ENCODE measurements at regions not wholly inside any gene's neighbourhood (a gene's known extent, or its start where the extent isn't known, plus 50 kb on each side); places are given as distances from the start of the nearest gene placed in this dataset.

DNA sequence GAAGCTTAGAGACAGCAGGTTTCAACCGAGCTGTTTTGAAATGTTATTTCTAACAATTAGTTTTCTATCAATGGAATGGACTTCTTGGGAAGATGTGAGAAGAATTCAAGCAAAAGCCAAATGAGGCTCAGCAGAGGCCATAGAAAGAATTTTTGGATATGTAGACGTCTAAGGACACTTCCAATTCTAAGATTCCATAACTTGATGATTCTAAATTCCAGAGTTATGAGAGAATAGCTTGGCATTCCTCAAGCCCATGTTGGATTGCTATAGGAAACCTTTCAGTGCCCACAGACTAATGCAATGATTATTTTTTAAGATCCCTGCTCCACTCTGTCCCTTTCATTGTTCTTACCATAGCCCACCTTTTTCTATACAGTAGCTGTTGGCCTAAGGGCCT, 77.2 kb upstream of the PALS2 start:
- no peak for TF ChIP-seq ZNF274 (IDR thresholded peaks at IDR 0.05; ENCODE audit: low read depth, low read length)
- no peak overlapping the region for H3K4me3 ChIP-seq (ENCODE audit: low read length)

DNA sequence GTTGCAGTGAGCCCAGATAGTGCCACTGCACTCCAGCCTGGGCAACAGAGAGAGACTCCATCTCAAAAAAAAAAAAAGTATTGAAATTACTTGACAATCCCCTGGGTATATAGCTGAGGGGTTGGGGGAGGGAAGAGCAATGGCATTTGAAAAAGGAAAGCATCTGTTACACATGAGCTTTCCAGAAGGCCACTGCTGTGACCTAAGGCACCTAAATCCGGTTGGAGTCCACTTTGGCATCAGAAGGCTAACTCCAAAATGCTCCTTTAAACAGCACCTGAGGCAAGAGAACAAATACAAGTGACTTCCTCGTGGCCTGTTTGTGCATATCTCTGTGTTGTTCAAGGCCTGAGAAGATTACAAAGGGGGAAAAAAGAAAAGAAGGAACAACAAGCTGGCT, 74.8 kb upstream of the PALS2 start:
- TF ChIP-seq ZNF274 (IDR thresholded peaks at IDR 0.05; ENCODE audit: low read depth, low read length): no peak
- H3K4me3 ChIP-seq (ENCODE audit: low read length): no peak overlapping the region

DNA sequence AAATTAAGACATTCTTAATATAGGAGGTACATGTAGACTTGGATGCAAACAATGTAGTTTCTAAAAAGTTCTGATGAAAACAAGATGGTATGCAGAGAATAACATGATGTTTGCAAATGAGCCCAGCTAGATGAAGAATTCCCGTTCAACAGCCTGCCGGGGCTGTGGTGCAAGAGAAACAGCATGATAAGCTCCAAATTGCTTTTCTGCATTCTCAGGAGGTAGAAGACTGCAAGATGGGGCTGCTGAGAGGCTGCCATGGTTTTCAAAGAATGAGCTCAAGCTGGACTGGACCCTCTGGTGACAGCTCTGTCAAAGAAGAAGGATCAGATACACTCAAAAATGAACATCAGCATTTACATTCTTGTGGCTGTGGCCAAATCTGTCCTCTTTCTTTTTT, 73.4 kb upstream of the PALS2 start:
- TF ChIP-seq ZNF274 (IDR thresholded peaks at IDR 0.05; ENCODE audit: low read depth, low read length): no peak
- no peak overlapping the region for H3K4me3 ChIP-seq (ENCODE audit: low read length)

DNA sequence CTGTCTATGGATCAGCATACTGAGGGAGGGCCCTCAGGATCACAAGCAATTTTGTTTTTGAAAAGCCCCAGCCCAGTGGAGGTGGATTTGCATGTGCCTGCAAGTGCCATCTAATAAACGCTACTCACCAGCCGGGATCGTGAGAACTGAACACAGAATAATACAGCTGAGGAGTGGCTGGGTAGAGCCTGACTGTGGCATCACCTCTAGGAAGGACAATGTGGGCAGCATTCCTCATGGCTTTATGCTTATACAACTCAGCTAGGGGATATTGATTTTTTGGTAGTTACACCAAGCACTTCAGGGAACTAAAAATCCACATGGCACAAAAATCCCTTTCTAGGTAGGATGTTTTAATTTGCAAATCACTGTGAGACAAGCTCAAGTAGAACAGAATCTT, 72.7 kb upstream of the PALS2 start:
- TF ChIP-seq ZNF274 (IDR thresholded peaks at IDR 0.05; ENCODE audit: low read depth, low read length): no peak
- H3K4me3 ChIP-seq (ENCODE audit: low read length): no peak overlapping the region

DNA sequence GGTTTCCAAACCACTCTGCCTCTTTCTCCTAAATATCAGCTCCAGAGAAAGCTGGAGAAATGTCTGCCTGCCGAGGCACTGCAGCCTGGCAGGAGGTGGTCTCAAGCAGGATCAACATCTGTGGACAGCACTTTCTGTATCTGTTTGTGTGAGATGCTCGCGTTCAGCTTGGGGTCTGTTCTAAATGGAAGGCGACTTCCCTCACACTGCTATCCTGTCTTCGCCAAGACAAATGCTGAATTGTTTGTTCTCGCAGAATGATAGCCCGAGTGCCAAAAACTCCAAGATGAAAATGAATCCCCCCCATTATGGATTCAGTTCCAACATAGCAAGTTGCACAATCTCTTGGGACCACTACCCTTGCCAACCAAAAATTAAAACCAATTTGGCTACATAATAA, 72.2 kb upstream of the PALS2 start:
- no peak for TF ChIP-seq ZNF274 (IDR thresholded peaks at IDR 0.05; ENCODE audit: low read depth, low read length)
- no peak overlapping the region for H3K4me3 ChIP-seq (ENCODE audit: low read length)

DNA sequence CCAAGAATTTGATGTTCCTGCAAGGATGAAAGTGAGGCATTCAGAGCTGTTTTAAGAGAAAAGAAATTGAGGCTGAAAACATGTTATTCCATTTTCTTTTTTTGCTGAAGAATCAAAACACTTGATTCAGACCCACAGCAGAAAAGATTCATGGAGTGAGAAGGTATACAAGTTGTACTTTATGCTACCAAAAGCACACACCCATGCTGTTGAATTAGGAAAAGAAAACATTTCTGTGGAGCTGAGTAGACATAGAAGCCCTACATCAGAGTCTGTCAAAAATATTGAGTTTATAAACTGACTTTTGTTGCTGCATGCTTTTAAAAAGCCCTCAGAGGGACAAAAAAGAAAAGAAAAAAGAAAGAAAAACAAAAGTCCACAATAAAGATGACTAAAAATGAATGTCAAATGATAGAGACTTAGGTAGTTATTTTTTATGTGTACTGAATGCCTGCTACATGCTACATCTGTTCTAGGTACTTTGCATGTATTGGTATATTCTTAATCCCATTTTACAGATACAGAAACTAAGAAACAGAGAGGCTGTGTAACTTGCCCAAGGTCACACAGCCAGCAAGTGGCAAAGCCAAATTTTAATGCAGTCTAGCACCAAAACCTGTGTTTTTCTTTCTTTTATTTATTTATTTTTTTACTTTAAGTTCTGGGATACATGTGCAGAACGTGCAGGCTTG, 71.7 kb upstream of the PALS2 start:
- H3K4me3 ChIP-seq (ENCODE audit: low read length): no peak overlapping the region
- no peak for TF ChIP-seq ZNF274 (IDR thresholded peaks at IDR 0.05; ENCODE audit: low read depth, low read length)

DNA sequence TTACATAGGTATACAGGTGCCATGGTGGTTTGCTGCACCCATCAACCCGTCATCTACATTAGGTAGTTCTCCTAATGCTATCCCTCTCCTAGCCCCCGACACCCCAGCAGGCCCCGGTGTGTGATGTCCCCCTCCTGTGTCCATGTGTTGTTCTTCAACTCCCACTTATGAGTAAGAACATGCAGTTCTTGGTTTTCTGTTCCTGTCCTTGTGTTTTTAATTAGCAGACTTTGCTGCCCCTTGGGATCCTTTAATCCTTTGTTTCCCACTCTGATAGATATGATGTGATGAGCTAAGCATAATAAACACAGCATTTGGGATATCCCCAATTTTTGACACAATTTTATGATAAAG, 71.1 kb upstream of the PALS2 start:
- no peak overlapping the region for H3K4me3 ChIP-seq (ENCODE audit: low read length)
- TF ChIP-seq ZNF274 (IDR thresholded peaks at IDR 0.05; ENCODE audit: low read depth, low read length): no peak

DNA sequence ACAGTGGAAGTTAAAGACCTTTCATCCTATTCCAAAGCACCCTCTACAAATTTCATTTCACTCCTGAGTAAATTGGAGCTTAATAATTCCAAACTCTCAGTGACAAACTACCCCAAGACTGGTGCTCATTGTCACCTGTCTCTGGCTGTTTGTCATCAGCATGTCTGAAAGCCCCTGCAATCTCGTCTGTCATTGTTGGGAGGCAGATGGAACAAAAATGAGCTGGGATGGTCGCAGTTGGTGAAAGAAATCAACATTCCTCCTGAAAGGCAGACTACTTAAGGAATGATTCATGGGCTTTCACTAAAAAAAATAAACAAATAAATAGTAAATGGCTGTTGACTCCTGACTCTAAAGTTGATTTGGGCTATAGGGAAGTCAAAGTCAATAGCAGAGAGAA, 69.7 kb upstream of the PALS2 start:
- no peak overlapping the region for H3K4me3 ChIP-seq (ENCODE audit: low read length)
- TF ChIP-seq ZNF274 (IDR thresholded peaks at IDR 0.05; ENCODE audit: low read depth, low read length): no peak

DNA sequence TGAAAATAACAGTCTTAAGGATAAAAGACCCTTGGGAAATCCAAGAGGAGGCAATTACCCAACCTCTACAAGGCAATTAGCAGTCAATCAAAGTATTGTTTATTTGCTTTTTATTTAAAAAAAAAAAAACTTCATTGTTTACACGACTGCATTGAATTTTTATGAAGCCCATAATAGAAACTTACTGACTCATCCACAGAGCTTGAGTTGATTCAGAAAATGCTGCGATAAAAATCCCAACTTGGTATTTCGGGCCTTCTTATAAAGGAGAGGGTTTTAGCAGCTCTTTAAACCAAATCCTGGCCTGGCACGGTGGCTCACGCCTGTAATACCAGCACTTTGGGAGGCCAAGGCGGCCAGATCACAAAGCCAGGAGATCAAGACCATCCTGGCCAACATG, 69.2 kb upstream of the PALS2 start:
- no peak overlapping the region for H3K4me3 ChIP-seq (ENCODE audit: low read length)
- TF ChIP-seq ZNF274 (IDR thresholded peaks at IDR 0.05; ENCODE audit: low read depth, low read length): no peak

DNA sequence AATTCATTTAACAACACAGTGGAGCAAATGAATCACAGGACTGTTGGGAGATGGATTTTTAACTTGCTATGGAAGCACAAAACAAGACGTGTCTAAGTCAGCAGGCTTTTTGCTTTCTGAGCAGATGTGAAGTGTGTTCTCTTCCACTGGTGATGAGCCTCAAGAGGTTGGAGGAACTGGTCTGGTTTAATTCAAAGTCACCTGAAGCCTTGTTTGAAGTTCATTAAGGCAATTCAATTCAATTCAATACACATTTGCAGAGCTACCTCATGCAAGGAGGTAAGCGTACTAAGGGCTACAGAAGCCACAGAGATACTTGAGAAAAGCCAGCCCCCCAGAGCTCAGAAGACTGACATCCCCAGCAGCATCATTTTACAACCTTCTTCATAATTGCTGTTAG, 68.4 kb upstream of the PALS2 start:
- no peak overlapping the region for H3K4me3 ChIP-seq (ENCODE audit: low read length)
- no peak for TF ChIP-seq ZNF274 (IDR thresholded peaks at IDR 0.05; ENCODE audit: low read depth, low read length)

DNA sequence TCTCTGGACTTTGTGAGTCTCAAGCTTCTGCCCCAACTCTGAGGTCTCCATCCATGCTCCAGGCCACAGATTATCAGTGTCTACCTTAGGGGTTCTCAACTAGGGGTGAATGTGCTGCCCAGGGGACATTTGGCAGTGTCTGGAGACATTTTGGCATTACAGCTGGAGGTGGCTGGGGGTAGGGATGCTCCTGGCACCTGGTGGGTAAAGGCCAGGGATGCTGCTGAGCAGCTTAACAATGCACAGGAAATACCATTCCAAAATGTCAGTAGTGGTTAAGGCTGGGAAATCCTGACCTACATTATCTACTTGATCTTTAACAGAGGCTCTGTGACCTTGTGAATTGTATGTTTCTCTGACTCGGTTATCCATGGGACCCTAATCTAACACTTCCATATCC, 67.3 kb upstream of the PALS2 start:
- no peak overlapping the region for H3K4me3 ChIP-seq (ENCODE audit: low read length)
- TF ChIP-seq ZNF274 (IDR thresholded peaks at IDR 0.05; ENCODE audit: low read depth, low read length): no peak

DNA sequence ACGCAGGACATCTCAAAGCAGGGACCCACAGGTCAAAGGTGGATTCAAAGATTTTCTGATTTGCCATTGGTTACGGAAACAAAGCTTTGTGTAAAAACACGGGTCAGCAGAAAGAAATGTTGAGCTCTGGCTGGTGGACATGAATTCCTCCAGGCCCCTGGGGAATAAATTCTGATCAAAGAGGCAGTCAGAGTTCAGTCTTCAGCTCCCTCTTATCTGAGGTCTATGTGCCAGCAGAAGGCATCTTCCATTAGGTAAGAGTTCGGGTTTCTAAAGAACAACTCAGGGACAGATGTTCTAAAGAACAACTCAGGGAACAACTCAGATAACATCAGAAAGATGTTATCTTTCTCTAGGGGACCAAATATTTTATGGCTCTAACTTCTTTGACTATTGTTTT, 64.9 kb upstream of the PALS2 start:
- TF ChIP-seq ZNF274 (IDR thresholded peaks at IDR 0.05; ENCODE audit: low read depth, low read length): no peak
- no peak overlapping the region for H3K4me3 ChIP-seq (ENCODE audit: low read length)

DNA sequence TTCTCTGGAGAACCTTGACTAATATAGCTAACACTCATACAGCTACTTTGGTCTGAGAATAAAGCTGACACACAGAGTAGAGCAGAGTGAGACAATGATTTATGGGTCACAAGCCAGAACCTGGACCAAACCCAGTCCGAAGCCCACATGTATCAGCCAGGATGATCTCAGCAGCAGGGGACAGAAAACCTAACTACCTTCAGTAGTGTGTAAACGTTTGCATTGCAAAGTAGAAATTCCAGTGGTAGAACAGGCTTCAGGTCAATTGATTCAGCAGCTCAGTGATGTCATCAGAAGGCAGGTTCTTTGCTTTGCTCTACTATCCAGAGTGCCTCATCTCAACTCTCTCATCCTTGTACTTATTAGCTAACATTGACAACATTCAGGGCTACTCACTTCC, 62.5 kb upstream of the PALS2 start:
- H3K4me3 ChIP-seq (ENCODE audit: low read length): no peak overlapping the region
- TF ChIP-seq ZNF274 (IDR thresholded peaks at IDR 0.05; ENCODE audit: low read depth, low read length): no peak

DNA sequence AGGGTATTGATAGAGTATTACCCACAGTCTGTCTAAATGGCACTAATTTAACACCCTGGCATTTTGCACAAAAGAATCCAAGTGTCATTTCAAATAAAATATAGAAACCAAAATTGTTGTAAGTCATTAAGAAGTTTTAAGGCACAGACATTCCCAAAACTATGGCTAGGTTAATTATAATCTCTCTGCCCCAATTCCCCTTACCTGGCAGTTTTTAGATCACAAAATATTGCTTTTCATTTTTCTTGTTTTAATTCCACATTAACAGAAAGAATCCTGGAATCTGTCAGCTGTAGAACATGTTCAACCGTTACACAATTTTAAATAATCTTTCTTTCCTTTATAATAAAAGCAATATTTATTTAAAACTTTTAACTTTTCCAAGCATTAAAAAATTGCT, 56.1 kb upstream of the PALS2 start:
- H3K4me3 ChIP-seq (ENCODE audit: low read length): no peak overlapping the region
- no peak for TF ChIP-seq ZNF274 (IDR thresholded peaks at IDR 0.05; ENCODE audit: low read depth, low read length)

DNA sequence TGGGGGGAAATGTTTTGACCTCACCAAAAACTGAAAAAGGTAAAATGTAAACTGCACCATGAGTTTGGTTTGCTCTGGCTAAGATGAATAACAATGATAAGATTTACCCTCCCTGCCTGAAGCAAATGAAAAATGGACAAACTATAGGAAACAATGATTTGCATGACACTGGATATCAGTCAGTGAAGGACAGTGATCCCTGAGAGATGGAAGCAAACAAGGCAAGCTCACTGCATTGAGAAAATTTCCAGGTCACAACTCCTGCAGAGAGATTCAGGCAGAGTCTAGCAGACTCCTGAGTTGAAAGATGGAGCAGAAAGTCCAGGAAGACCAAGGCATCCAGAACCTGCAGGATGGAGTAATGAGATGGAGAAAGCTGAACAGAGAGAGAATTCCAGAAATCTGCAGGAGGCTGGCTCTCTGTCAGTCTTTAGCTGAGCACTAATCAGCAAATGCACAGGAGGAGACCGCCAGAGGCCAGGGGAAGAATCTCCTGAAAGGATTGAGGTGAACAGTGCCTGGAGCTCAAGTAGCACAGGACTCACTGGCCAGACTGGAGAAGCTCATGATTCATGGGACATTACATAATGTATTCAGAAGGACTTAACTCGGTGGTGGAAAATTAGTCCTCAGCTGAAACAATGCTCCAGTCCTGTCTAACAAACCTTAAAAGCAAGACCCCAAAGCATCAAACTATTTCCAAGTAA, 51.2 kb upstream of the PALS2 start:
- no peak for TF ChIP-seq ZNF274 (IDR thresholded peaks at IDR 0.05; ENCODE audit: low read depth, low read length)
- no peak overlapping the region for H3K4me3 ChIP-seq (ENCODE audit: low read length)

Measured in GM08714 (cell line).